Colonic mucosa (tissue), 4 donors: ENCODE measurements at regions not wholly inside any gene's neighbourhood (a gene's known extent, or its start where the extent isn't known, plus 50 kb on each side); places are given as distances from the start of the nearest gene placed in this dataset.

Experiments used
- DNase-seq: peaks from one replicate; pipeline ENCODE4 v3.0.0-alpha.2; 2020
- H3K27ac ChIP-seq: fragments of 200-600 bp; one replicate; pipeline ENCODE4 v1.8.0; 2021
- H3K27me3 ChIP-seq: fragments of 200-600 bp; one replicate; pipeline ENCODE4 v1.8.0; 2021
- H3K36me3 ChIP-seq: fragments of 200-600 bp; one replicate; pipeline ENCODE4 v1.8.0; 2021
- H3K4me1 ChIP-seq: fragments of 200-600 bp; one replicate; pipeline ENCODE4 v1.8.0; 2021; ENCODE audit warnings: mild to moderate bottlenecking
- H3K4me3 ChIP-seq: fragments of 200-600 bp; one replicate; pipeline ENCODE4 v1.8.0; 2021
- H3K9ac ChIP-seq, 2 donors: one replicate each; pipeline ENCODE4 v1.7.0; 2013; ENCODE audit warnings: control low read depth in 2 of 2, low read depth in 2 of 2, low read length in 2 of 2
- H3K9me3 ChIP-seq: fragments of 200-600 bp; one replicate; pipeline ENCODE4 v1.8.0; 2021
- intact Hi-C: fragments of 100-400 bp; cut with DNase I; formaldehyde crosslinking; loops from one replicate; pipeline ENCODE4 v1.14.1; 2022
- TF ChIP-seq, protein P1 (sequence below): fragments of 200-600 bp; IDR thresholded peaks from one replicate; pipeline ENCODE4 v1.8.0; 2022; ENCODE audit warnings: antibody characterized with exemption, mild to moderate bottlenecking
- donor health status: healthy.
- donor health status: DM: no; HTN: no; CAD: no.
- donor health status: DM: no; HTN: no; CAD: no.

DNA sequence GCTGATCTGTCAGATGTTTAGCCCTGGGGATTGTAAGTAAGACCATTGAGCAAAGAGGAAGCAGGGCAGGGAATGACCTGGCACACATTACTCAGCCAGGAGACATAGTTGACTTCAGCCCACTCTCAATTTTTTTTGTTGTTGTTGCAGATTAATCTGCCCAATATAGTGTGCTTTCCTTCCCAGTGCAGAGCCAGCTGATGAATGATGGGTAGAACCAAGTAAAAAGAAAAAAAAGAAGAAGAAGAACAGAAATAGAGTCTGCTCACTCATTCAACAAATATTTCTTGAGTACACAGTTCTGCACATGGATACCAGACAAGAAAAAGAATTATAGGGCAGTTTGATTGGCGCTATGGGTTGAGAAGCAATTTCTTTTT is 292.7 kb downstream of the ETS1 start:
- TF ChIP-seq, protein P1, sequence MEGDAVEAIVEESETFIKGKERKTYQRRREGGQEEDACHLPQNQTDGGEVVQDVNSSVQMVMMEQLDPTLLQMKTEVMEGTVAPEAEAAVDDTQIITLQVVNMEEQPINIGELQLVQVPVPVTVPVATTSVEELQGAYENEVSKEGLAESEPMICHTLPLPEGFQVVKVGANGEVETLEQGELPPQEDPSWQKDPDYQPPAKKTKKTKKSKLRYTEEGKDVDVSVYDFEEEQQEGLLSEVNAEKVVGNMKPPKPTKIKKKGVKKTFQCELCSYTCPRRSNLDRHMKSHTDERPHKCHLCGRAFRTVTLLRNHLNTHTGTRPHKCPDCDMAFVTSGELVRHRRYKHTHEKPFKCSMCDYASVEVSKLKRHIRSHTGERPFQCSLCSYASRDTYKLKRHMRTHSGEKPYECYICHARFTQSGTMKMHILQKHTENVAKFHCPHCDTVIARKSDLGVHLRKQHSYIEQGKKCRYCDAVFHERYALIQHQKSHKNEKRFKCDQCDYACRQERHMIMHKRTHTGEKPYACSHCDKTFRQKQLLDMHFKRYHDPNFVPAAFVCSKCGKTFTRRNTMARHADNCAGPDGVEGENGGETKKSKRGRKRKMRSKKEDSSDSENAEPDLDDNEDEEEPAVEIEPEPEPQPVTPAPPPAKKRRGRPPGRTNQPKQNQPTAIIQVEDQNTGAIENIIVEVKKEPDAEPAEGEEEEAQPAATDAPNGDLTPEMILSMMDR = no peak
- DNase-seq = no peak
- no peaks in the 10 kb centered on the region for H3K27me3 ChIP-seq
- no peak overlapping the region for H3K9ac ChIP-seq
- intact Hi-C loops = loop anchor here (10.0 kb wide), 1 partner anchor 180 kb away; no protein-coding TSS in a partner anchor
- H3K9me3 ChIP-seq = no peaks in the 10 kb centered on the region
- no peaks in the 10 kb centered on the region for H3K36me3 ChIP-seq
- peaks cover 11% of the 10 kb centered on the region for H3K4me1 ChIP-seq
- H3K27ac ChIP-seq = no peak overlapping the region
- no peak overlapping the region for H3K4me3 ChIP-seq

DNA sequence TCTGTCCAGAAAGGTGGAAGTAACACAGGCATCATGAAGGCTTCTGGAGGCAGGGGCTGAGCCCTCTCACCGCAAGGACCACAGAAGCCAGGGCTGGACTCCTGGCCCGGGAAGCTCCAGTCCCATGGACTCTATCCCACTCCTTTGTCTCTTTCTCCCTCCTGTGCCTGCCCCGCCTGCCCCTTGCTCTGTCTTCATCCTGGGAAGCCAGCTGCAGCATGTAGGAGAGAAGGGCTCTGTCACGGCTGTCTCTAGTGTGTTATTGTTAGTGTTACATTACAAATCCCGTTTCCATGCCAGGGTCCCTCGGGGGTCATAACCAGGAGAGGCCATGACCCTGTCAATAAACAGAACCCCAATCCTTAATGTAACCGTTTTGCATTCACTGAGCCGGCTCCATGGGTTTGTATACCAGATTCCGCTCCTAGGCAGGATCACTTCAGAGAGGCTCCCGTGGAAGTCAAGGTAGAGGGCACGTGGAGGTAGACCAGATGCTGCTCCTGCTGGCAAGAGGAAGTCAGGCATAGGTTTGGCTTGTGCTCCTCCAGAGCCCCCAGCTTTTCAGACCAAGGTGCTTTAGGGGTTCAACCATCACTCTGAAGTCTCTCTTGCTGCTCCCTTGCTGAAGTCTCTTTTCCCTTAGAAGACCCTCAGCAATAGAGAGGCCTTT is 293.2 kb downstream of the ETS1 start:
- no peak overlapping the region for H3K4me3 ChIP-seq
- no peaks in the 10 kb centered on the region for H3K36me3 ChIP-seq
- no peaks in the 10 kb centered on the region for H3K27me3 ChIP-seq
- H3K9me3 ChIP-seq = no peaks in the 10 kb centered on the region
- no peak overlapping the region for H3K27ac ChIP-seq
- peaks cover 11% of the 10 kb centered on the region for H3K4me1 ChIP-seq
- H3K9ac ChIP-seq = no peak overlapping the region
- TF ChIP-seq, protein P1 = no peak
- intact Hi-C loops = loop anchor here (10.0 kb wide), 1 partner anchor 181 kb away; no protein-coding TSS in a partner anchor
- no peak for DNase-seq

DNA sequence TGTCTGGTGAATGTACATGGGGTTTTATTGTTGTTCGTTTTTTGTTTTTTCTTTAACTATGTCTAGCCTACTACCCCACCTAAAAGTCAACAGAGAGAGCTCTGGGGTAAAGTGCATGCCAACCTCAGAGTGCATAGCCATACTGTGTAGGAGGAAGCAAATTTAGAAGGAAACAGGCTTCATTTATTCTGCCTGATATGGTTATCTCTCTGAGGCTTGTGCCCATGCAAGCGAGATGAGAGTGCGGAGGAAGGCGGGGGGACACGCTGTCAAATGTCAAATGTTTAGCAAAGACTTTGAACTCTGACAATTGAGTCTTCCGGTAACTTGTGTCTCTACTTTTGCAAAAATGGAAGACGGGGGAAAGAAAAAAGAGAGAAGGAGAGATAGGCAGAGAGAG is 295.5 kb downstream of the ETS1 start:
- peak; percentile 61 for DNase-seq
- H3K27ac ChIP-seq = peak overlapping the region; percentile 77

DNA sequence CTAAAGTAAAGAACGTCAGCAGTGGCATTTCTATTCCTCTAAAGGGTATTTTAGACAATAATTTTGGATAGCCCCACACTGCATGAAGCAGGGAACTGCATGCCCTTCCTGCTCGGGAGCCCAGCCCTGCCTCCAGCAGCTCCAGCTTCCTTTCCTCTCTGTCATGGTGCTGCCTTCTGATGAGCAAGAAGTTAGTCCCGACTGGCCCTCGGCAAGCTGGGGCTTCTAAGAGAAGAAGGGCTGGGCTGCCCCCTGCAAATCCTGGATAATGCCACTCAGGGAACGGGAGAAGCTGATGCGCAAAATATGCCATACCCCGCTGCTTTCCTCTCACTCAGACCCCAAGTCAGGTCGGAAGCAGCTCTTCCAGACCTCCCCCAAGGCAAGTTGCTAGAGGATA is 296.4 kb downstream of the ETS1 start:
- H3K4me3 ChIP-seq = no peak overlapping the region
- DNase-seq = no peak
- TF ChIP-seq, protein P1 = no peak
- no peaks in the 10 kb centered on the region for H3K9me3 ChIP-seq
- H3K9ac ChIP-seq = peak overlapping the region; percentile 24 to 61
- peak overlapping the region; percentile 77 for H3K27ac ChIP-seq
- H3K36me3 ChIP-seq = no peaks in the 10 kb centered on the region
- peaks cover 11% of the 10 kb centered on the region for H3K4me1 ChIP-seq
- no peaks in the 10 kb centered on the region for H3K27me3 ChIP-seq
- intact Hi-C loops = loop anchor here (10.0 kb wide), 1 partner anchor 184 kb away; no protein-coding TSS in a partner anchor

More for the DNA sequence above, 295.5 kb downstream of the ETS1 start:
- no peak overlapping the region for H3K4me3 ChIP-seq
- no peaks in the 10 kb centered on the region for H3K27me3 ChIP-seq
- H3K4me1 ChIP-seq = peaks cover 11% of the 10 kb centered on the region
- TF ChIP-seq, protein P1 = no peak
- no peaks in the 10 kb centered on the region for H3K36me3 ChIP-seq
- intact Hi-C loops = loop anchor here (10.0 kb wide), 1 partner anchor 183 kb away; no protein-coding TSS in a partner anchor
- H3K9ac ChIP-seq = peak overlapping the region in 1 of 2 donors; percentile 9
- no peaks in the 10 kb centered on the region for H3K9me3 ChIP-seq

DNA sequence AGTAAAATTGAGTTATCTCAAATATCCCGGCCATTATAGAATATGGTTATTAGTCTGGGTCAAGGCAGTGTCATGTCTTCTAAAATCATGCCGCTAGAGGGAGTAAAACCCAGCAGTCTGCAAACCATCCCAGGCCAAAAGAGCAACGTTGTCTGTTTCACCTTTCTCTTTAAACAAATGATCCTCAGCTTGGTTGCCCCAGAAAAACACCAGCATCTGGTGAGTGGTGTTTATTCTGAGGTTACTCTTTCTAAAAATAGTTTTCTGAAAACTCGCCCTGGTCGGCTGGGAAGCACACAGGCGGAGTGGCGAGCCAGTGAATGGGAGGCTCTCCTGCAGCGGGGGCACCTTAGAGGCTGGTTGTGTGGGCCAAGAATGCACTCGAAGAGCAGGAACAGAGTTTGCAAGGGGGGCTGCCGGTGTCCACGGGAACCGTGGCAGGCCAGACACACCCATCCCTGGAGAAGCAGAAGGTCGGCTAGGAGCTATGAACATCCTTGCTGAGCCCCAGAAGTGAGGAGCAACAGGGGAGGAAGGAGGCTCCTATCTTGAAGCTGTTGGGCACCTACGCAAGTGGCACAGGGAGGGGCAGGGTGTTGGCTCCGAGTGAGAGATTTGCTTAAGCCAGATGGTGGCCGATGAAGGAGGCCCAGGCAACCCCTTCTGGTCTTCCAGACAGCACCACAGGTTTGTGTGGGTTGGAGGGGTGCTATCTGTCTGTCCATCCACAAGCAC is 297.1 kb downstream of the ETS1 start:
- Histone ChIP-seq H3K27ac (peak overlapping the region; percentile 77), H3K9me3 (no peaks in the 10 kb centered on the region), H3K27me3 (no peaks in the 10 kb centered on the region), H3K9ac (peak overlapping the region; percentile 56 to 61), H3K36me3 (no peaks in the 10 kb centered on the region), H3K4me1 (peaks cover 11% of the 10 kb centered on the region), H3K4me3 (peak overlapping the region; percentile 19)
- intact Hi-C loops = loop anchor here (10.0 kb wide), 1 partner anchor 185 kb away; no protein-coding TSS in a partner anchor
- TF ChIP-seq, protein P1 = peak; percentile 80
- peak; percentile 80 for DNase-seq
